Glomerular visceral epithelial cell (primary cell): ENCODE measurements at regions not wholly inside any gene's neighbourhood (a gene's known extent, or its start where the extent isn't known, plus 50 kb on each side); places are given as distances from the start of the nearest gene placed in this dataset.

Experiments used
- DNase-seq: peaks from one replicate; pipeline ENCODE4 v3.0.0-alpha.2; 2016; ENCODE audit errors: extremely low spot score

GRCh38 chr12:20194171-20194570, 174.2 kb upstream of the PDE3A start:
- DNase-seq: no peak

GRCh38 chr12:20196767-20197166, 171.6 kb upstream of the PDE3A start:
- DNase-seq: no peak

GRCh38 chr12:20197411-20197810, 170.9 kb upstream of the PDE3A start:
- DNase-seq: no peak

- no peak for DNase-seq
Observed at GRCh38 chr12:20199780-20200179, 168.6 kb upstream of the PDE3A start.

- no peak for DNase-seq
Observed at GRCh38 chr12:20201733-20202132, 166.6 kb upstream of the PDE3A start.

- no peak for DNase-seq
Observed at GRCh38 chr12:20205854-20206253, 162.5 kb upstream of the PDE3A start.

- no peak for DNase-seq
Observed at GRCh38 chr12:20206410-20206809, 161.9 kb upstream of the PDE3A start.

- DNase-seq: no peak
Observed at GRCh38 chr12:20210621-20211215, 157.6 kb upstream of the PDE3A start.

GRCh38 chr12:20211541-20211940, 156.8 kb upstream of the PDE3A start:
- DNase-seq: no peak

- no peak for DNase-seq
Observed at GRCh38 chr12:20211981-20212421, 156.3 kb upstream of the PDE3A start.

GRCh38 chr12:20212658-20213555, 155.4 kb upstream of the PDE3A start:
- peak; percentile 81 for DNase-seq

GRCh38 chr12:20213723-20214625, 154.4 kb upstream of the PDE3A start:
- DNase-seq: no peak

- peak; percentile 1 for DNase-seq
Observed at GRCh38 chr12:20220339-20220738, 148.0 kb upstream of the PDE3A start.

GRCh38 chr12:20232931-20233675, 135.2 kb upstream of the PDE3A start:
- no peak for DNase-seq

GRCh38 chr12:20234474-20234873, 133.9 kb upstream of the PDE3A start:
- no peak for DNase-seq

GRCh38 chr12:20237091-20237490, 131.2 kb upstream of the PDE3A start:
- DNase-seq: no peak

- DNase-seq: no peak
Observed at GRCh38 chr12:20245491-20245890, 122.8 kb upstream of the PDE3A start.

GRCh38 chr12:20248646-20249045, 119.7 kb upstream of the PDE3A start:
- no peak for DNase-seq

- DNase-seq: no peak
Observed at GRCh38 chr12:20250761-20251160, 117.6 kb upstream of the PDE3A start.

- DNase-seq: no peak
Observed at GRCh38 chr12:20257311-20257710, 111.0 kb upstream of the PDE3A start.

- no peak for DNase-seq
Observed at GRCh38 chr12:20259786-20260185, 108.6 kb upstream of the PDE3A start.
